RPMI8226 (cell line): ENCODE measurements at regions not wholly inside any gene's neighbourhood (a gene's known extent, or its start where the extent isn't known, plus 50 kb on each side); places are given as distances from the start of the nearest gene placed in this dataset.
A peak's percentile ranks its signal among the peaks of the same experiment; 100 is the strongest.

Source experiments
- DNase-seq: peaks from one replicate; pipeline ENCODE4 v3.0.0-alpha.2; 2015

DNA sequence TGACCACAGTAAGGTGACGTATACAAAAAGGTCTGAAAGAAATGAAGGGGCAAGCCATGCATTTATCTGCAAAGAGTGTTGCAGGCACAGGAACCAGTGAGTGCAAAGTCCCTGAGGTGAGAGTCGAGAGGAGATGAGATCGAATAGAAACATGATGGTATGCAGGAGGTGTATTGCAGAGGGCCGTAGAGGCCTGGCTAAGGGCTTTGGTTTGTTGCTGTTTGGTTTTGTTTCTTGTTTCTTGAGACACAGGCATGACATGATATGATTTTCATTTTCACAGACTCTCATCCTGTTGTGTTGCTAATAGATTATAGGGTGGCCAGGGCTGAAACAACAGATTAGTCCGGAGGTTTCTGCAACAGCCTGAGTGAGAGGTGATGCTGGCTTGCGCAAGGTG lies 80.4 kb downstream of the HSPH1 start:
- DNase-seq, result no peak

DNA sequence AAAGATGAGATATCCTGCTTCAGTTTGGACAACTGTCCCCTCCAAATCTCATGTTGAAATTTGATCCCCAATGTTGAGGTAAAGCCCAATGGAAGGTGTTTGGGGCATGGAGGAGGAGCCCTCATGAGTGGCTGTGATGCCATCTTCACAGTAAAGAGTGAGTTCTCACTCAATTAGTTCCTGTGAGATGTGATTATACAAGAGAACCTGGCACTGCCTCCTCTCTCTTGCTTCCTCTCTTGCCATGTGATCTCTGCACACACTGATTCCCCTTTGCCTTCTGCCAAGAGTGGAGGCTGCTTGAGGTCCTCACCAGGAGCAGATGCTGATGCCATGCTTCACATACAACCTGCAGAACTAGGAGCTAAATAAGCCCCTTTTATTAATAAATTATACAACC lies 86.9 kb downstream of the HSPH1 start:
- DNase-seq, result no peak

DNA sequence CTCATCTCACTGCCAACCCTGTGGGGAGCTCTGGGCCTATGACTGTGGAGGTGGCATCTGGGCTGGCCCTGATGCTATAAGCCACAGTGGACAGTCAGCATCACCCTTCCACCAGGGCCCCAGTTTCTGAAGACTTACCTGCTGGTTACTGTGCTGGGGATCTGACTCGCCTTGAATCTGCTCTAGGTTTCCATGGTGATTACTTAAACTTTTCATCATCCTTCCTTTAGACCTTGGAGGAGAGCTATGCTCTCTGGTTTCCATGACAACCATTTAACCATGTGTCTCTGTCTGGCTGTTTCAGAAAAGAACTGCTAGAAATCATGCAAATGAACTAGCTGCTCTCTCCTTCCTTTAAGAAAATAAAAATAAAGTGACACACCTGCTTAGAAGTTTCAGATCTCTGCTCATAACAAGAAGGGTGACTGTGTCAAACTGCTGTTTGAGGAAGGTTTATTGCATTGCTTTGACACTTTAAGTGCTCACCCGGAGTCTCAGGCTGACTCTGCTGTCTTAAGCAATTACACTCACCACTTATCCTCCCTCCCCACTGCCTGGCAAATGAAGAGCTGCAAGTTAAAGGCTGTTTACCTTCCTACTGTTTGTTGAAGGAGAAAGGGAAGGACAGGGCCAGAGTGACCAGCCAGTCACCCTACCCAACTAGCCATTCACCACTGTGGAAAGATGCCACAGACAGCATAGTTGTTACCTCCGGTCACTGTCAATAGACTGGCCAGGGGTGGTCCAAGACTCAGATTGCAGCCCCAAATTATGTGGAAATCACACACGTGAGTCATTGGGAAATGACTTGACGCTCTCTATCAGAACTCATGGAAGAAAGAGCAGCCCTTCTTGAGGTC lies 87.6 kb downstream of the HSPH1 start:
- no peak for DNase-seq

DNA sequence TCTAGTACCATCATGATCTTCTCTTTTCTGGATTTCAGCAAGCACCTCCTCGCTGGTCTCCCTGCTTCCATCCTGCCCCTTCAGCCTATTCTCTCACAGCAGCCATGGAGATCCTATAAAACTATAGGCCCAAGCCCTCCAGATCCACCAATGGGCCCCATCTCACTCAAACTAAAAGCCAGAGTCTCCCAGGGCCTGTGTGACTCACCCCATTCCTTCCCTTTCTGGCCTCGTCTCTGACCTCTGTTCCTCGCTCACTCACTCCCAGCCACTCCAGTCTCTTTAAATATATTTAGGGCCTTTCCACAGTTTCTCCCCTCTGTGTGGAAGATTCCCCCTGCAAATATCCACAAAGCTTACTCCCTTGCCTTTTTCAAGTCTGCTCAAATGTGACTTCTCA lies 89.7 kb downstream of the HSPH1 start:
- no peak for DNase-seq

DNA sequence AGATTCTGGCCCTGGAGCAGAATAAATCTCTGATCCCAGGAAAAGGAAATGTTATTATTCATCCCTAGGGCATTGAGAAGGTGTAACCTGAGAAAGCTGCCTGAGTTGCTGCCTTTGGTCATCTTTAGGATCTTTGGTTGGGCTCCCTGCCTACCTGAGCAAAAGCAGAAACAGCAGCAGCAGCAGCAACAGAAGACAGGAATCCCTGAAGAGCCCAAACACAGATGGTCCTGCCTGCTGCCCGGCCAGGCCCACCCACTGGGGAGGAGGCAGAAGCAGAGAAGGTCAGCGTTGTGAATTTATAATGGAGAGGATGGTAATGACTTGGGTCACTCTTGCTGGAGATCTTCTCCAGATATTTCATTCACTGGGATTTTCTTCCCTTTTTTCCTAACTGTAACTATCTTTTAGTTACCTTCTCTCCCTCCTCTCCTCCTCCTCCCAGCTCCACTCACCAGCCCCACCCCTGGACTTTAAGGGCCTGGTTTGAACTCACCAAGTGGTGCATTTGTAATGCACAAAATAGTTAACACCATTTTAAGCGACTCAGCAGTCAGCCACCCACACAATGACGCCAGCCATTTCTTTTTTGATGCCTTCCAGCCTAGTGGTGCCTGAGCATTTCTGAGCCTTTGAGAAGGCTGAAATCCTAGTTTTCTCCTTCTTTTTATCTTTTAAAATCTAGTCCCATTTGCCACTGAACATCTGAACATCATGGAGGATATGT lies 91.7 kb downstream of the HSPH1 start:
- DNase-seq, result no peak

DNA sequence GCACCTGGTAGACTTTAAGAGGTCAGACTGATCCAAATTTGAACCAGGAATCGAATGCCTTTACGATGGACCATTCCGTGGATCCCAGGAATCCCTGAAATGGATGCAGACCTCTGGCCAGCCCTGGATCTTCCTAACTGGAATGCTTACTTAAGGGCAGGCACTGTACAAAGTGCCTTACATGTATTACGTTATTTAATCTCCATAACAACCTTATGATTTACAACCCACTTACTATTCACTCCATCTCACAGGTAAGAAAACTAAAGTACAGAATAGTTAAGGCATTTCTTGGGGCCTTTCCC lies 93.6 kb downstream of the HSPH1 start:
- DNase-seq, result no peak

DNA sequence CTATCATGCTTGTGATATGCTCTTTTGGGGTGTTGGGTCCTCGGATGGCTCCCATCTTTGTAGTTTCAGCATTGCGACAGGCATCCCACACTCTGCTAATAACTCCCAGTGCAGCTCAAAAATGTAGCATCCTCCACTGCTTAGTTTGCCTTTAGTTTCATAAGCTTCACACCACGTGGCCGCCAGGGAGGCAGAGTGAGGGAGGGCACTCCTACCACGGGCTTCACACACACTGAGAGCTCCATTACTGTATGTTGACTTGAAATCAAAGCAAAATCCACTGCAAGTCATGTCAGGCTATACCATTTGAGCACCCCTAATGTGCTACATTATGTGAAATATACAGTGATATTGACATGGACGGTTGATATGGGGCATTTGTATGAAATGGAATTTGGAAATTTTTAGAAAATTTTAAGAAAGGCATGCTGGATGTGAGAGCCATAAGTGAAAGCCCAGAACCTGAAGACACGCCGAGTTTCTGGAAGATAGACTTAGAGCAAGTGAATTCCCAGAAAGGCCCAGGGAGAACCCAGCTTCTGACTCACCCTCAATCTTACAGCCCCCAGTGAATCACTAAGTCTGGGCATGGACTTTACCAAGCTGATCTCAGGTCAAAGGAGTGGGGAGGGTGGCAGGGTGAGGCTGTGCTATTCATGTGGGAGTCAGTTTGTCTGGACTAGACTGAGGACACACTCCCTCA lies 94.1 kb downstream of the HSPH1 start:
- no peak for DNase-seq

DNA sequence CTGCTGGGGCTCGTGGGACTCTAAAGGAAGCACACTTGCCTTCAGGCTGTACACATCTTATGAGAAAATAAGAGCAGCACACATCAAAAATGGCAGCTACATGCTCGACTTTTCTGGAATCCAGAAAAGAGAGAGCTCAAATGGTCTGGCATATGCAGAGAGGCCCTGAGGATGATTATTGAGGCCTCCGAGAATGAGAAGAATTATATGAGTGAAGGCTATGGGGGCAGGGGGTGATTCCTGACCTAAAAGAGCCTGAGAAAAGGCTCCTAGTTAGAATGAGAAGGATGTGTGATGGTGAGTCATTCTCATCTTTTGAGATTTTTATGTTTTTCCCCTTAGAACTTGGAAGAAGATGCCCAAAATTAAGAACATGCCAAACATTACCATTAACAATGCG lies 97.1 kb downstream of the HSPH1 start:
- no peak for DNase-seq

DNA sequence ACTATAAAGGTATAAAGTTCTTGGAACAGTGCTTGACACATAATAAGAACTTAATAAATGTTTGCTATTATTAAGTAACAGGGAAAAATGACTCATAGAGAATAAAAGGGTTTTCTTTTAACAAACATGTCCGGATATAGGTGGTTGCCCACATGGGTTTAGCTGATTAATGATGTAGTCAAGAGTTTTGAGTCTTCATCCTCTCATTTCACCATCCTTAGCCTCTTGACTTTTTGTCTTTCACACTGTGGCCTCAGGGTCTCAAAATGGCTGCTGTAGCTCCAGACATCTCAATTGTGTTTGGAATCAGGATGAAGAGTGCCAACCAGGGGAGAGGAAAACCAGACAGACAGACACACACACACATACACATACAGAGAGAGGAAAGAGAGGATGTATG lies 97.9 kb downstream of the HSPH1 start:
- no peak for DNase-seq

DNA sequence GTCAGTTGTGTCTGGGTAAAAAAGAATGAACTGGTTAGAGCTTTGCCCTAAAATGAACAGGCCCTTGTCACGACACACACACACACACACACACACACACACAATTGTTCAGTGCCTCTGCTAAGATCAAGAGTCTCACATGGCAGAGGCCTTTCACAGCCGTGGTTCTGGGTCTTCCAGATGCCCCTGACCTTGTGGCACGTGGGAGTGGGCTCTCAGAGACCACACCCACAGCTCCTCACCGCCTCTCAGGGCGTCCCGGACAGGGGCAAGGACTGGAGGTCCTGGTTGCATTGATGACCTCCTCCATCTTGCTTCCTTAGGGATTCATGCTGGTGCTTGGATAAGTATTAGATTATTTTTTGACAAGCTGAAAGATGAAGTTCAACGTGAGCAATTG lies 101.0 kb downstream of the HSPH1 start:
- DNase-seq, result no peak

DNA sequence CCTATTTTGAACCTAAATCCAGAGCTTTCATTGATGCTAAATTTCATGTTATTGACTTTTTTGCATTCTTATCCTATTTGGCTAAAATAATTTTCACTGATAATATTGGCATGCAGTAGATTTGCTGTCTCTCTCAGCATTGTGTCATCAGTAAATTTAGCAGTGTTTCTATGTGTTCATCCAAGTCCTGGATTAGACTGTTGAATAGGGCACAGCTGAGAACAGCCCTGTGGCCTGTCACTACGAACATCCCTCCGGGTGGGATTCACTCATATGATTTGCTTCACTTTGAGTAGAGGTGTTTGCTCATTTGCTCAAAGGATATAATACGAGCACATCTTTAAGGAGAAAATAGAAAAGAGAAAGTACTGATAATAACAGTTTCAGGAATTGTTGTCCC lies 101.5 kb downstream of the HSPH1 start:
- DNase-seq, result no peak

DNA sequence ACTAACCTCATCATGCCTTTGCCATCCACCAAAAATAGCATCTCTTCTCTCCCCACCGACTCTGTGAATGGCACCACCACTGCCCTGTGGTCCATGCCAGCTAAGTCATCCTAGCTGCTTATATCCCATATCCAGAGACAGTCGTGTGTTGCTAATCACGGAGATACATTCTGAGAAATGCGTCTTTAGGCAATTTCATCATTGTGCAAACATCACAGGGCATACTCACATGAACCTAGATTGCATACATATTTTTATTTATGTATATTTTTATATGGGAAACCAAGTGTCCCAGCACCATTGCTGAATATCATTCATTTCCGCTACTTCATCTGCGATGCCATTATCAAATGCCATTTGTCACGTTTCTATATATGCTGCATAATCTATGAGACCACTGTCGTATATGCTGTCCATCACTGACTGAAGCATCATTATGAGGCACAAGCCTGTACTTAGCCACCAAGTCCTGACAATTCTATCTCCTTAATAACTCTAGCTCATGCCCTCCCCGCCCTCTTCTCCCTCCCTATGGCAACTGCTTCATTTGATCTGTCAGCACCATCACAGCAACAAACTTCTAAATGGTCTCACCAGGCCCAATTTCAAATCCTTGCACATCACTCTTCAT lies 104.2 kb downstream of the HSPH1 start:
- no peak for DNase-seq

DNA sequence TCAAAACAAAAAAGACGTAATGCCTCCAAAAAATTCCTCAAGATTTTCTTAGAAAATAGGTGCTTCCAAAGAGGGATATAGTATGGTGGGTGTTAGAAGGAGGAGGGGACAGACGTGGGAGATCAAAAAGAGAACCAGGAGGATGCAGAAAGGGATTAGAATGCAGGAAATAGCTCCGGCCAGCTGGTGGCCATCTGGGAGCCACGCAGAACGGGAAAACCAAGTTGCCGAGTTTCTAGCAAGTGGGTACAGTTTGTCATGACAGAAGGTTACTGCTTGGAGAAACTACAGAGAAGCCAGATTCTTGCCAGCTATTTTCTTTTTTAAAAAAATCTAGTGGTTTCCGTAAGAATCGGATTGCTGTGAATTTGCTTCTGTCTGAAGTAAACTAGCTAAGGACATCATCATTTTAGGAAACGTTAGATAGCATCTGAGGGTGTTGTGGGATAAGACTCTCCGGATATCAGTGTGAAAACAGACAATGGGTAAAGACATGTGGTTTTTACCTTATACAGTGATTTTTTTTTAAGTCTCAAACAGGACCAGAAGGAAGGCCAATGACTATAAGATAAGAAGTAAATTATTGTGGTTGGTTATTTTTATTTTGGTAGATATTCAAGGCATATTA lies 104.9 kb downstream of the HSPH1 start:
- no peak for DNase-seq

DNA sequence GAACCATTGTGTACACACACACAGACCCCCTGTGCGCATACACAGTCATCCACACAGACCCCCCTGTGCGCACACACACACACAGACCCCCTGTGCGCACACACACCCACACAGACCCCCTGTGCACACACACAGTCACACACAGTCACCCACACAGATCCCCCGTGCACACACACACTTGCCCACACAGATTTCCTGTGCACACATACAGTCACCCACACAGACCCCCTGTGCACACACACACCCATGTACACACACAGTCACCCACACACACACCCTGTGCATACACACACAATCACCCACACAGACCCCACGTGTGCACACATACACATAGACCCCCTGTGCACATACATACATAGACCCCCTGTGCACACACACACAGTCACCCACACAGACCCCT lies 106.1 kb downstream of the HSPH1 start:
- no peak for DNase-seq

DNA sequence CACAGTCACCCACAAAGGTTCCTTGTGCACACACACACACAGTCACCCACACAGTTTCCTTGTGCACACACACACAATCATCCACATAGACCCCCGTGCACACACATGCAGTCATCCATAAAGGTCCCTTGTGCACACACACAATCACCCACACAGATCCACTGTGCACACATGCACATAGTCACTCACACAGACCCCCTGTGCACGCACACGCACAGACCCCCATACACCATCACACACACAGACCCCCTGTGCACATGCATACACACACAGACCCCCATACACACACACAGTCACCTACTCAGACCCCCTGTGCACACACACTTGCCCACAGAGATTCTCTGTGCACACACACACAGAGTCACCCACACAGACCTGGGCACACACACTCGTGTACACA lies 107.1 kb downstream of the HSPH1 start:
- DNase-seq, result no peak

DNA sequence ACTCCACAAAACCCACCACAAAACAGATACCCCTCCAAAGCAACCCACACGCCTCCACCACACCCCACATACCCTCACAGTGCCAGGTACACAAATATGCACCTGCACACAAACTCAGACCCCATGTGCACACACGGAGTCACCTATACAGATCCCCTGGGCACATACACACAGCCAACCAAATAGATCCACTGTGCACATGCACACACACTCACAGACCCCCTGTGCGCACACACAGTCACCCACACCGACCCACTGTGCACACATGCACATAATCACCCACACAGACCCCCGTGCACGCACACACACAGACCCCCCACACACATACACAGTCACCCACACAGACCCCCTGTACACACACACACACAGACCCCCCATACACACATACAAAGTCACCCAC lies 107.8 kb downstream of the HSPH1 start:
- no peak for DNase-seq

DNA sequence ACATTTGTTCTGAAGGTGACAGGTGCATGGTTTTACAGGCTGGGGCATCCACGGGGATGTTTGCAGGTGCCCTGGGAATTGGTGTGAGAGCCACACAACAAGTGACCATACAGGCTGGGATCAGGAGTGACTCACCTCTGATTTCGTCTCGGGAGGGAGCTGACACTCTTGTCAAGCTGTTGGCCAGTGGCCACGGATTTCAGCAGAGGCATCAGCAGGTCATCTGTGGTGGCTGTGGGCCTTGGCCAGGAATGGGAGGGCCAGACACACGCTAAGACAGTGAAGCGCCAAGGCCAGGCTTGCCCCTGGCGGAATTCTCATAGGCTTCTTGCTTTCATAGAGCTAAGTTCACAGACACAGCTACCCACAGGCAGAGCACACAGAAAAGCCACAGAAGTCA lies 108.6 kb downstream of the HSPH1 start:
- no peak for DNase-seq

DNA sequence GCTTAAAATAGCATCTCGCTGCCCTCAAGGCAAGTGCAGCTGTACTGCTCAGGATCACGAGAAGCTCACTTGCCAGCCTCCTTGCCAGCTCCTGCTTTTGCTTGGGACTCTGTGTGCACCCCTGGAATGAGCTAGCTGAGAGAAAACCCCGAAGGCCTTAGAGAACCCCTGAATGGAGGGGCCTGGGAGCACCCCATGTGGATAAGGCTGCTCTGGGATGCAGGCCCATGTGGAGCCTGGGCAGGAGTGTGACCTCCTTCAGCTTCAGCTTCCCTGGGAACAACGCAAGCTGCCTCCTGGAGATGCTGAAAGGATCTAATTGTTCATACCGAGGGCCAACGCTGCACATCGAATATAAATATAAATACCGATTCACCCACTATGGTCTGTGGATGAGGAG lies 109.2 kb downstream of the HSPH1 start:
- no peak for DNase-seq

DNA sequence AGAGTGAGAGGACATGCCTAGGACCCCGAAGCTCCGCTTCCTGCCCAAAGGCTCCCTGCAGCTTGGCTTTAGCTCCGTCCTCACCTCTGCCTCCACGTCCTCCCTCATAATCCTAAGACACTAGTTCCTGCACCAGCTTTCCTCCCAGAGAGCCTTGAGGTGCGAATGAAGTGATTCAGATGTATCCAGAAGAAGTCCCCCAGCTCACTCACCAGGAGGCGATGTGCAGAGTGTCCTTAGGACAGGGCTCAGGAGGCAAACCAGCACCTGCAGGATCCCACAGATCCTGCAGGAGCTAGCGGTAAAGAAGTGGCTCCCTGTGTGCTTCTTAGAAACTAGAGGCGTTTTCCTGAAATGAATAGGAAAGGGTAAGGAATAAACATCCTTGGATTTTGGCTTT lies 109.7 kb downstream of the HSPH1 start:
- no peak for DNase-seq

DNA sequence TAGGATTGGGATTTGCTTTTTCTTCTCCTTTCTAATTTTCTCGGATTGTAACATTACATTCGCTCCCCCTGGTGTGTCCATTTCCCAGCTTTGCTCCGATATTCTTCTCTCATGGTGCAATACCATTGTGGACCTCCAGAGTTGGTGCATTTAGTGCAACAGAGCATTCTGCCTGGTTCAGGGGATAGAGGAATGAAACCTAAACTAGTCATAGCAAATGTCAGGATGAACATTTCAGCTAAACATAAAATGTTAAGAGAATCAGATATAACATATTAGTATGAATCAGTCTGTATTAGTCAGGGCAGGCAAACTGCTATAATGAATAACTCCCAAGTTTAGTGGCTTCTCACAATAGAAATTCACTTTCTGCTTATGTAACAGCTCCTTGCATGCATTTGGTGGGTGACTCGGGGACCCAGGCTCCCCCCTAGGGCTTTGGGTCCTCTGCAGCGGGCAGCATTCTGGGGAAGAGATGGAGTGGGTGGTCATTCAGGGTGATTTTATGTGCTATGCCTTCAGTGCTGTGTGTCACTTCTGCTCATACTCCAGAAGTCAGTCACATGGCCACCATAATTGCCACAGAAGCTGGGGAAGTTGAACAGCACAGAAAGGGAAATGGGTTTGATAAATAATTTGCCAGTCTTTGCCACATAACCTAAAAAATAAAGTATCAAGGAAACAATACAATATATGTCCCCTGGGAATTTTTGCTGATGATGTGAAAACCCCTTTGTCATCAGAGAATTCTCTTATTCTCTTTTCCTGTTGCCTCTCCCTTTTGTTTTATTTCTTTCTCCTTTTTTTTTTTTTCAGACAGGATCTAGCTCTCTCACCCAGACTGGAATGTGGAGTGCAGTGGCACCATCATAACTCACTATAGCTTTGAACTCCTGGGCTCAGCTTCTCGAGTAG lies 111.0 kb downstream of the HSPH1 start:
- peak; percentile 12 for DNase-seq

DNA sequence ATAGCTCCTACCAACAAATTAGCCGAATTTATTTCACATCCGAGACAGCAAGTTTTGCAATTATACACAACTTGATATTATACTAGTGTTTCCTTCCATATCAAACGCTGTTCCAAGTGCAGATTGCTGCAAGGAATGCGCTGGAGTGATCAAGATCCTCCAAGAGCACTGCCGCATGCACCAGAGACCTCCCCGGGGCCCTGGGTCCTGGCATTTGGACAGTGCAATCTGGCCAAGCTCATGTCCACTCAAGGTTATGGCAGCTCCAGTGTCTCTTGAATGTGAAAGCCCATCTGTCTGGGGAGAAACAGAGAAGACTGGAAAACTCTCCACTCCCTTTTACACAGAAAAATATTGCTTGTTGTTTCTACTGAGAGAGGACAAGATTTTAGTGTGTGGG lies 111.9 kb downstream of the HSPH1 start:
- no peak for DNase-seq

DNA sequence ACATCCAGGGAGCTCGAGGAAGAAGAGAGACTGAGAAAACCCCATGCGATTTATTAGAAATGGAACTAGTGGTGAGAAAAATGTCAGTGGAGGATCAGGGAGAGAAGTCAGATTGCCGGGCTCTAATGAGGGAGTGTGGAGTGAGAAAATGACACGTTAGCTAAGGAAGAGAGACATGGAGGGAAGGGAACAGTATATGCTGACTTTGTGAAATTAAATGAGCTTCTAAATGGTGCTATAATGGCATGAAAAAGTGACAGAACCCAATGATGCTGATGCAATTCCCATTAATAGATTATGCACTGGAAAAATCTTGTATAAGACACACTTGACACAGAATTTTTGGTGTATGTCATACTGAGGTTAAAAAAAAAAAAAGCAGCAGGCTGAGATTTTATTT lies 112.6 kb downstream of the HSPH1 start:
- no peak for DNase-seq
